Suprapubic skin (tissue), 4 donors: ENCODE measurements at regions not wholly inside any gene's neighbourhood (a gene's known extent, or its start where the extent isn't known, plus 50 kb on each side); places are given as distances from the start of the nearest gene placed in this dataset.

ENCODE experiments used
- DNase-seq, 2 donors: peaks; one replicate each; pipeline ENCODE4 v3.0.0-alpha.2; 2019; ENCODE audit warnings: low spot score in 2 of 2
- H3K27ac ChIP-seq: fragments of 200-600 bp; sonication (generic); one replicate; pipeline ENCODE4 v1.5.1; 2019
- H3K27me3 ChIP-seq: fragments of 200-600 bp; sonication (generic); one replicate; pipeline ENCODE4 v1.5.1; 2019
- H3K36me3 ChIP-seq: fragments of 200-600 bp; sonication (generic); one replicate; pipeline ENCODE4 v1.5.1; 2019
- H3K4me1 ChIP-seq: fragments of 200-600 bp; sonication (generic); one replicate; pipeline ENCODE4 v1.5.1; 2019
- H3K4me3 ChIP-seq: fragments of 200-600 bp; sonication (generic); one replicate; pipeline ENCODE4 v1.5.1; 2019; ENCODE audit warnings: mild to moderate bottlenecking
- H3K9me3 ChIP-seq: fragments of 200-600 bp; sonication (generic); one replicate; pipeline ENCODE4 v1.5.1; 2019
- CTCF ChIP-seq, 2 donors: fragments of 200-600 bp in 1 of 2; fragments of 450-650 bp in 1 of 2; sonication (generic) in 1 of 2; IDR thresholded peaks; one replicate each; pipeline ENCODE4 v1.5.1; 2016 to 2019; ENCODE audit warnings: antibody characterized with exemption in 2 of 2, mild to moderate bottlenecking in 1 of 2, moderate library complexity in 1 of 2
- EP300 ChIP-seq: sonication (generic); formaldehyde crosslinking; IDR thresholded peaks from one replicate; pipeline ENCODE4 v1.6.1; 2017; ENCODE audit warnings: antibody characterized with exemption
- POLR2A ChIP-seq, 2 donors: fragments of 450-650 bp; IDR thresholded peaks; one replicate each; pipeline ENCODE4 v1.6.1; 2017; ENCODE audit warnings: antibody characterized with exemption in 2 of 2, mild to moderate bottlenecking in 2 of 2, moderate library complexity in 2 of 2
- POLR2AphosphoS5 ChIP-seq, 3 donors: sonication (generic); formaldehyde crosslinking; IDR thresholded peaks; one replicate each; pipeline ENCODE4 v1.6.1; 2017; ENCODE audit warnings: antibody characterized with exemption in 3 of 3
- WGBS: methylation state at CpG from one replicate; pipeline ENCODE4 v1.1.5; 2018; 5-methylcytosine and 5-hydroxymethylcytosine counted together

- Histone ChIP-seq H3K27ac (no peak overlapping the region), H3K4me3 (no peak overlapping the region), H3K36me3 (no peaks in the 10 kb centered on the region), H3K27me3 (no peaks in the 10 kb centered on the region), H3K4me1 (no peaks in the 10 kb centered on the region), H3K9me3 (no peaks in the 10 kb centered on the region)
- 83% methylated on average over 1 of the region's 1 CpG for WGBS
- TF ChIP-seq POLR2A (IDR thresholded peaks at IDR 0.05) (no peak), POLR2AphosphoS5 (IDR thresholded peaks at IDR 0.05) (no peak), EP300 (no peak), CTCF (IDR thresholded peaks at IDR 0.05) (no peak)
- DNase-seq, result no peak
Observed at GRCh38 chr20:12504779-12505178, 504.0 kb upstream of the SPTLC3 start.

GRCh38 chr20:12511499-12511898 is 497.3 kb upstream of the SPTLC3 start:
- Histone ChIP-seq H3K4me3 (no peak overlapping the region), H3K27me3 (no peaks in the 10 kb centered on the region), H3K4me1 (no peaks in the 10 kb centered on the region), H3K9me3 (no peaks in the 10 kb centered on the region), H3K27ac (no peak overlapping the region), H3K36me3 (no peaks in the 10 kb centered on the region)
- TF ChIP-seq POLR2AphosphoS5 (IDR thresholded peaks at IDR 0.05) (no peak), CTCF (IDR thresholded peaks at IDR 0.05) (no peak), POLR2A (IDR thresholded peaks at IDR 0.05) (no peak), EP300 (no peak)
- no peak for DNase-seq
- WGBS, result 86% methylated on average over 3 of the region's 3 CpGs

- Histone ChIP-seq H3K9me3 (no peaks in the 10 kb centered on the region), H3K4me3 (no peak overlapping the region), H3K4me1 (no peaks in the 10 kb centered on the region), H3K27ac (no peak overlapping the region), H3K27me3 (no peaks in the 10 kb centered on the region), H3K36me3 (no peaks in the 10 kb centered on the region)
- DNase-seq, result no peak
- TF ChIP-seq CTCF (IDR thresholded peaks at IDR 0.05) (no peak), EP300 (no peak), POLR2A (IDR thresholded peaks at IDR 0.05) (no peak), POLR2AphosphoS5 (IDR thresholded peaks at IDR 0.05) (no peak)
- 46% methylated on average over 1 of the region's 1 CpG for WGBS
Observed at GRCh38 chr20:12512755-12513154, 496.0 kb upstream of the SPTLC3 start.

GRCh38 chr20:12528104-12528503 is 480.7 kb upstream of the SPTLC3 start:
- Histone ChIP-seq H3K4me1 (no peaks in the 10 kb centered on the region), H3K36me3 (no peaks in the 10 kb centered on the region), H3K9me3 (no peaks in the 10 kb centered on the region), H3K27me3 (no peaks in the 10 kb centered on the region), H3K4me3 (no peak overlapping the region), H3K27ac (no peak overlapping the region)
- no peak for DNase-seq
- TF ChIP-seq EP300 (no peak), CTCF (IDR thresholded peaks at IDR 0.05) (no peak), POLR2AphosphoS5 (IDR thresholded peaks at IDR 0.05) (no peak), POLR2A (IDR thresholded peaks at IDR 0.05) (no peak)
- 90% methylated on average over 3 of the region's 3 CpGs for WGBS

GRCh38 chr20:12528591-12529041 is 480.2 kb upstream of the SPTLC3 start:
- no peak overlapping the region for H3K27ac ChIP-seq
- no peaks in the 10 kb centered on the region for H3K9me3 ChIP-seq
- no peaks in the 10 kb centered on the region for H3K27me3 ChIP-seq
- H3K36me3 ChIP-seq, result no peaks in the 10 kb centered on the region
- no peak for DNase-seq
- no peaks in the 10 kb centered on the region for H3K4me1 ChIP-seq
- H3K4me3 ChIP-seq, result no peak overlapping the region
- 58% methylated on average over 3 of the region's 3 CpGs for WGBS
- TF ChIP-seq CTCF (IDR thresholded peaks at IDR 0.05), result no peak
- TF ChIP-seq POLR2A (IDR thresholded peaks at IDR 0.05), result no peak
- no peak for TF ChIP-seq EP300
- no peak for TF ChIP-seq POLR2AphosphoS5 (IDR thresholded peaks at IDR 0.05)
